HG02759 (cell line): ENCODE measurements at regions not wholly inside any gene's neighbourhood (a gene's known extent, or its start where the extent isn't known, plus 50 kb on each side); places are given as distances from the start of the nearest gene placed in this dataset.
"Not testable (repeated sequence)": the region's sequence is repeated elsewhere in the genome, so short reads cannot be mapped to it uniquely, and the experiment has no call there.

Experiments used
- ATAC-seq: cut with Tn5 transposase; IDR thresholded peaks from one replicate; pipeline ENCODE4 v1.9.1; 2021; ENCODE audit warnings: mild to moderate bottlenecking, moderate library complexity; ENCODE audit not compliant: unreplicated experiment

DNA sequence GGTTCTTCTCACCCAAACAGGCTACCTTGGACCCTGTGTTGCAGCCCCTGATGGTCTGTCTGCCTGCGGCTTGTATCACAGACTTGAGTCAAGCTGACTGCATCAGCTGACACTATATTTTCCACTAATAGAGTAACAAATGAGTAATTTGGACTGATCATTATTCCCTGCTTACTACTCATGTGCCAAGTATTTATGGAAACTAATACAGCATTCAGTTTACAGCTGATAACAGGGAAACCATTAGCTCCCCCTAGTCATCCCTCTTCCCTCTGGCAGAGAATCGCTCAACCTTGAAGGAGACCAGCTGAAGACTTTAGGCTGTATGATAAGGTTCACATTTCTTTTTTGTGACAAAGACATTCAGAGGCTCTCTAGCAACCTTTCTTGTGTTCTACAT lies 116.6 kb upstream of the SYT6 start:
- no peak for ATAC-seq

- ATAC-seq, result no peak
Observed at GRCh38 chr1:114269539-114269938, 115.9 kb upstream of the SYT6 start.

DNA sequence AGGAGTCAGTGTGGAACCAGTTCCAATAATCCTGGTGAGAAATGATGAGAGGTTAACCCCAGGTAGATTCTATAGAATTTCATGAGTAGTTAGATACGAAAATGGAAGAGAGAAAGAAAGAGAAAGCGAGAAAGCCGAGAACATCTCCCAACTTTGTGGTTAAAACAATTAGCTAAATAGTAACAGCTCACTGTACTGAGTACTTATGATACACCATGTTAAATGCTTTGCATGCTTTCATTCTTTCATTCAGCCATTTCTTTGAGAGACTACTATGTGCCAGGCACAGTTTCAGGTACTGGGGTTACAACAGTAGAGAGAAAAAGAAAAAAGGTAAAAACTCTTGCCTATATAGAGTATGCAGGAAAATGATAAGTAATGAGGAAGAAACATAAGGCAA lies 109.7 kb upstream of the SYT6 start:
- ATAC-seq, result peak; percentile 90

- ATAC-seq, result no peak
Observed at GRCh38 chr1:114262337-114262736, 108.7 kb upstream of the SYT6 start.

GRCh38 chr1:114260805-114261484 lies 107.3 kb upstream of the SYT6 start:
- no peak for ATAC-seq

DNA sequence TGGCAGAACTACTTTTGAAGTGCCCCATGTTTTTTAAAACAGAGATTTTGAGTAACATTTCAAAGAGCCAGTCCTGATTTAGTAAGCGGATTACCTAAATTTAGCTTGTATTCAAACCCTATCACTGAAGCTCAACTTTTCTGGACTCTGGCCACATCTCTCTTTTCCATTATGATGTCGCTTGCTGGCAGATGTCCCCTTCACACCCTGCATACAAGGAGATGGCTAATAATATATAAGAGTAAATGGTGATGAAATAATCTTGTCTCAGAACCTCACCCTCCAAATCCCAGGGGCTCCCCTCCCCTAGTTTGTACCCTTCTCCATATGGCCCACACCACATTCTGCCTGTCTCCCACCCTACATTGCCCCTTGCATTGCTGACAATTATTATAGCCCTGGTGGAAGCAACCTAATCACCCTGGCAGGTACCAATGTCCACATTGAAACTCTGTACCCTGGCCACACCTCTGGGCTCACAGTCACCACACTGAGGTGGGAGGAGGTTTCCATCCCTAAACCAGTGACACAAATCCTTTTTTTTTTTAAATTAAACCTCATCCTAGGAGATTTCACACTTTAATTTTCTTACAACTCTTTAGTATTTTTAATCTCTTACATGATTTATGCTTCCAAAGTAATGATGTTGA lies 106.0 kb upstream of the SYT6 start:
- ATAC-seq, result no peak

GRCh38 chr1:114258633-114259032 lies 105.0 kb upstream of the SYT6 start:
- ATAC-seq, result no peak

GRCh38 chr1:114258074-114258473 lies 104.4 kb upstream of the SYT6 start:
- ATAC-seq, result no peak

DNA sequence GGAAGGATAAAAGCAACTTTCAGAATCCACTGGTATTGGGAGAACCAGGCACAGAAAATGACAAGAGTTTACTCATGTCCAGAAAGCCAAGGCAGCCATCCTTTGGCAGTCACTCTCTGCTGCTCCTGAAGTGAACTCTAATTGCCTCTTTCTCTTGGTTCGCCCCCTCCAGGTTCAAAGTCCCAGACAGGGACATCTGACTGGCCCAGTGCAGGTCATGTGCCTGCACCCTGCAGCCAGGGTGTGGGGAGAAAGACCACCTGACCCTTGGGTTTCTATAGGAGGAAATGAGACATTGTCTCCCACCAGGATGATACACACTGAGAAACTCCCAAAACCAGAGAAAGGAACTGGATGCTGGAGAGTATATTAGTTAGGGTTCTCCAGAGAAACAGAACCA lies 103.9 kb upstream of the SYT6 start:
- no peak for ATAC-seq

DNA sequence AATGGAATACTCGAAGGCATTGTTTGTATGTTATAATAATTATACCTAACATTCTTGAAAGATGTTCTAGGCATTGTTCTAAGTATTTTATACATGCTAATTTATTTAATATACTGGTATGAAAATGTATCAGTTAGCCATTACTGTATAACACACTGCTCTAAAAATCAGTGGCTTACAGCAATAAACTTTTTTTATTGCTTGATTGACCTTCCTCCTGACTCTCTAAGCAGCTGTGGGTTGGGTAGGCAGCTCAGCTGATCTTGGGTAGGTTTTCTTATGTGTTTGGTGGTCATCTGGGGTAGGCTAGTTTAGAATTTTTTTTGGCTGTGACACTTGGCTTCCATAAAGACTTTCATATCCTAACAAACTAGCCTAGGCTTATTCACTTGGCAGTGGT lies 100.2 kb upstream of the SYT6 start:
- no peak for ATAC-seq

GRCh38 chr1:114251573-114251939 lies 97.9 kb upstream of the SYT6 start:
- ATAC-seq, result no peak

DNA sequence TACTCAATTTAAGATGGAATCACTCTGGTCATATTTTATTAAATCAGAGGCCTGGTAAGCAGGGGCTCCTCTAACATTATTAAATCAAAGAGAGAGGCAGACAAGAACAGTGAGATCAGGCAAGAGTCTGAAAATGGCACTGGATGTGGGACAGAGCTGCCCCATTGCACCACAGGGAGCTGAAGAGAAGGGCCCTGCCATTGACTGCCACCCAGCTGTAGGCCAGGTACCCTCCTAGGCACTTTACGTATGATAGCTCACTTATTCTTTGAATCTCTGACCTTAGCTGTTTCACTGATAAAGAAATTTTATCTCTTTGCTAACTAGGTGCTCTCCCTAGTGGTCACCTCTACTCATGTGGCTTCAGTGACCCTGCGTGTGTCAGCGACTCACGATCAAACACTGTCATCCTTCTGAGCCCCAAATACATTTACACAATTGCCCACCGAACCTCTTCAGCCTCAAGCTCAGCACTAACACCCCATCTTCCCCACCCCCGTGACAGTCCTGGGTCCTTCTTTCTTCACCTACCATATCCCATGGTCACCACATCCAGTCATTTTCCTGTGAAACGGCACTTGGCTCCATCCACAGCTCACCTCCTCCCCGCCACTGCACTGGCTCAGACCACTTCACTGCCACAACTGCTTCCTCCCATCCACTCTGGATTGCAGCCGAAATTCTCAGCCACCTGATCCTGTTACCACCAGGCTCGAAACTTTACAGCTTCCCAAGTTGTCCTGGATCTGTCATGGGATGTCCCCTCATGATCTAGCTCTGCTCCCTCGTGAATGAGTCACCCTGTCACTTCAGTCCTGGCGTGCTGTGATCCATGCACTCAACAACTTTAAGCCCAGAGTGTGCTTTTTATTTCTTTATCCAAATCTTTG lies 97.3 kb upstream of the SYT6 start:
- ATAC-seq, result no peak

- no peak for ATAC-seq
Observed at GRCh38 chr1:114249691-114250090, 96.0 kb upstream of the SYT6 start.

DNA sequence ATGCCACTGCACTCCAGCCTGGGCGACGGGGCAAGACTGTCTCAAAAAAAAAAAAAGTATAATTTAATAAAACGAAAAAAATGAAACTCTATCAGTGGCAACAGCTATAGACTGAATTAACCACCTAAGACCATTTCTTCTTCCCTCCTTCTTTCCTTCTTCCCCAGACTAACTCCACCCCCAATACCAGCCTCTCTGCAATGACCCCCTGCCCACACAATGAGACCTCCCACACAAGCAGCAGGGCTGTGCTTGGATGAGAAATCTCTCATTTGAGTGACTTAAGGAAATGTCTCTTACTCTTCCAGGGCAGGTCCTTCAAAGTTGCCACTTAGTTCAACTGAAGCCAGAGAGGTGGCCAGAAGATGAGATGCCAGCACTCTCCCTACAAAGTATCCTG lies 94.5 kb upstream of the SYT6 start:
- no peak for ATAC-seq

DNA sequence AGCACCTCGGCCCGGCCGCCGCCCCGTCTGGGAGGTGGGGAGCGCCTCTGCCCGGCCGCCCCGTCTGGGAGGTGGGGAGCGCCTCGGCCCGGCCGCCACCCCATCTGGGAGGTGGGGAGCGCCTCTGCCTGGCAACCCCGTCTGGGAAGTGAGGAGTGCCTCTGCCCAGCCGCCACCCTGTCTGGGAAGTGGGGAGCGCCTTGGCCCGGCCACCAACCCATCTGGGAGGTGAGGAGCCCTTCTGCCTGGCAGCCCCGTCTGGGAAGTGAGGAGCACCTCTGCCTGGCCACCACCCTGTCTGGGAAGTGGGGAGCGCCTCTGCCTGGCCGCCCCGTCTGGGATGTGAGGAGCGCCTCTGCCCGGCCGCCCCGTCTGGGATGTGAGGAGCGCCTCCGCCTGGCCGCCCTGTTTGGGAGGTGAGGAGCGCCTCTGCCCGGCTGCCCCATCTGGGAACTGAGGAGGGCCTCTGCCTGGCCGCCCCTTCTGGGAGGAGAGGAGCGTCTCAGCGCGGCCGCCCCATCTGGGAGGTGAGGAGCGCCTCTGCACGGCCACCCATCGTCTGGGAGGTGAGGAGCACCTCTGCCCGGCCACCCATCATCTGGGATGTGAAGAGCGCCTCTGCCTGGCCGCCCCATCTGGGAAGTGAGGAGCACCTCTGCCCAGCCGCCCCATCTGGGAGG lies 89.0 kb upstream of the SYT6 start:
- ATAC-seq, result not testable (repeated sequence)

- no peak for ATAC-seq
Observed at GRCh38 chr1:114238053-114238452, 84.4 kb upstream of the SYT6 start.

GRCh38 chr1:114236517-114236916 lies 82.8 kb upstream of the SYT6 start:
- ATAC-seq, result no peak

DNA sequence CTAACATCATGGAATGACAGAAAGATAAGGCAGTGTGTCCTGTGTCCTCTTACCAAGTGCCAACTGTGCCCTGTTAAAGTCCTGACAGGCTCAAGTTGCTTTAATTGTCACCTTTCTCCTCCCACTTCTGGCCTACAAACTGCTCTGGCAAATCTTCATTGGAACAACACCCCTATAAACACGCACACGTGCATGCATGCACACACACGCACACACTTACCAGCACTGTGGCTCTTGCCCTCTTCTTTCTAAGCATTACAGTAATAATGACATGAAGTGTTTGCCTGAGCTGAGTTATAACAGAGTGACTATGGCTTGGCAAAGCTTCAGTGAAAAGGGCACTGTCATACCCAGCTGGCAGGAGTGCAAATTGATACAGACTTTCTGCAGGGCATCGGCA lies 82.3 kb upstream of the SYT6 start:
- no peak for ATAC-seq

- no peak for ATAC-seq
Observed at GRCh38 chr1:114235281-114235680, 81.6 kb upstream of the SYT6 start.

GRCh38 chr1:114234408-114235124 lies 80.9 kb upstream of the SYT6 start:
- peak; percentile 60 for ATAC-seq

- no peak for ATAC-seq
Observed at GRCh38 chr1:114232691-114233090, 79.0 kb upstream of the SYT6 start.
